OCI-LY3 (cell line): ENCODE measurements at regions not wholly inside any gene's neighbourhood (a gene's known extent, or its start where the extent isn't known, plus 50 kb on each side); places are given as distances from the start of the nearest gene placed in this dataset.

ENCODE experiments used
- H2AFZ ChIP-seq: fragments of 200-600, 300-600 bp; shearing (Covaris generic); 2 replicates; pipeline ENCODE4 v1.6.0; 2014; ENCODE audit warnings: antibody characterized with exemption, low read depth, low read length
- H3K27ac ChIP-seq: fragments of 200-600, 300-600 bp; sonication (generic); 2 replicates; pipeline ENCODE4 v1.5.1; 2014; ENCODE audit warnings: mild to moderate bottlenecking, low read length, moderate library complexity, mixed read lengths
- H3K27me3 ChIP-seq: fragments of 200-600, 300-600 bp; sonication (generic); 2 replicates; pipeline ENCODE4 v1.6.1; 2014; ENCODE audit warnings: low read depth, low read length, mixed read lengths
- H3K36me3 ChIP-seq: fragments of 200-600, 300-600 bp; sonication (generic); replicated peaks from 2 replicates; pipeline ENCODE3; 2014; ENCODE audit warnings: low read depth, low read length, mixed read lengths
- H3K4me1 ChIP-seq: fragments of 300-600, 200-600 bp; sonication (generic); 2 replicates; pipeline ENCODE4 v1.6.1; 2014; ENCODE audit warnings: low read length, mixed read lengths
- H3K4me2 ChIP-seq: fragments of 200-600, 300-600 bp; sonication (generic); 2 replicates; pipeline ENCODE4 v1.6.1; 2014; ENCODE audit warnings: low read length, mixed read lengths
- H3K4me3 ChIP-seq: fragments of 300-600, 200-600 bp; sonication (generic); 2 replicates; pipeline ENCODE4 v1.5.1; 2014; ENCODE audit warnings: antibody characterized with exemption, mild to moderate bottlenecking, low read length, moderate library complexity
- H3K79me2 ChIP-seq: fragments of 300-600, 200-600 bp; shearing (Covaris generic); 2 replicates; pipeline ENCODE4 v1.6.1; 2014; ENCODE audit warnings: mild to moderate bottlenecking, low read length, mixed read lengths
- H3K9ac ChIP-seq: fragments of 300-600, 200-600 bp; shearing (Covaris generic); 2 replicates; pipeline ENCODE4 v1.6.0; 2014; ENCODE audit warnings: mild to moderate bottlenecking, low read length, moderate library complexity
- H3K9me3 ChIP-seq: fragments of 200-600, 300-600 bp; shearing (Covaris generic); 2 replicates; pipeline ENCODE4 v1.6.1; 2014; ENCODE audit warnings: low read length, mixed read lengths; ENCODE audit not compliant: insufficient read depth
- H4K20me1 ChIP-seq: fragments of 200-600, 300-600 bp; sonication (generic); 2 replicates; pipeline ENCODE4 v1.6.1; 2016; ENCODE audit warnings: low read length, mixed read lengths; ENCODE audit not compliant: insufficient read depth
- EZH2phosphoT487 ChIP-seq: fragments of 200-600 bp; shearing (Covaris generic); IDR thresholded peaks from 2 replicates; pipeline ENCODE4 v1.6.1; 2018; ENCODE audit warnings: antibody characterized with exemption, mixed run types, low read depth
- TF ChIP-seq, protein P1 (sequence below): fragments of 200-600, 300-600 bp; sonication (generic); IDR thresholded peaks from 2 replicates; pipeline ENCODE4 v1.5.1; 2014; ENCODE audit warnings: antibody characterized with exemption, low read length, low read depth

DNA sequence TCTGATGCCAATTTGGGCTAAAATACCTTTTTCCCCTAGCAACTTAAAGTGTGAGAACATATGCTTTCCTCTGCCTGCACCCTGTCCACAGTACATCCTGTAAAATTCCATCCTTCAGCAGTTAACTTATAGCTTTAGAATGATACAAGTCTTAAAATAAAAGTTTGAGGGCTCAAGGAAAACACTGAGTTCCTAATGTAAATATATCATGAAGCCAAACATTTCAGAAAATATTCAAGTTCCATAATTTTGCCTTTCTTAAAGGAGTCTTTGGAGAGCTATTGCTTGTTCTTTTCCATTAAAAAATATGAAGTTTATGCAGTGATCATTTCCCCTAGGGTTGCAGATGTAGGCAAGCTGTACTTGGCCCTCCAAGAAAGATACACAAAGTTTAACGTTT, 303.8 kb downstream of the COL12A1 start:
- H3K4me2 ChIP-seq = no peak overlapping the region
- TF ChIP-seq, protein P1, sequence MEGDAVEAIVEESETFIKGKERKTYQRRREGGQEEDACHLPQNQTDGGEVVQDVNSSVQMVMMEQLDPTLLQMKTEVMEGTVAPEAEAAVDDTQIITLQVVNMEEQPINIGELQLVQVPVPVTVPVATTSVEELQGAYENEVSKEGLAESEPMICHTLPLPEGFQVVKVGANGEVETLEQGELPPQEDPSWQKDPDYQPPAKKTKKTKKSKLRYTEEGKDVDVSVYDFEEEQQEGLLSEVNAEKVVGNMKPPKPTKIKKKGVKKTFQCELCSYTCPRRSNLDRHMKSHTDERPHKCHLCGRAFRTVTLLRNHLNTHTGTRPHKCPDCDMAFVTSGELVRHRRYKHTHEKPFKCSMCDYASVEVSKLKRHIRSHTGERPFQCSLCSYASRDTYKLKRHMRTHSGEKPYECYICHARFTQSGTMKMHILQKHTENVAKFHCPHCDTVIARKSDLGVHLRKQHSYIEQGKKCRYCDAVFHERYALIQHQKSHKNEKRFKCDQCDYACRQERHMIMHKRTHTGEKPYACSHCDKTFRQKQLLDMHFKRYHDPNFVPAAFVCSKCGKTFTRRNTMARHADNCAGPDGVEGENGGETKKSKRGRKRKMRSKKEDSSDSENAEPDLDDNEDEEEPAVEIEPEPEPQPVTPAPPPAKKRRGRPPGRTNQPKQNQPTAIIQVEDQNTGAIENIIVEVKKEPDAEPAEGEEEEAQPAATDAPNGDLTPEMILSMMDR = no peak
- TF ChIP-seq EZH2phosphoT487 = no peak
- H3K4me3 ChIP-seq = no peak overlapping the region
- no peaks in the 10 kb centered on the region for H4K20me1 ChIP-seq
- no peak overlapping the region for H3K9ac ChIP-seq
- no peaks in the 10 kb centered on the region for H3K4me1 ChIP-seq
- peaks cover 13% of the 10 kb centered on the region; the same call in 1 of the 2 replicates for H3K9me3 ChIP-seq
- no peak overlapping the region for H3K27ac ChIP-seq
- no peaks in the 10 kb centered on the region for H3K36me3 ChIP-seq
- H3K27me3 ChIP-seq = no peaks in the 10 kb centered on the region
- H3K79me2 ChIP-seq = no peaks in the 10 kb centered on the region
- H2AFZ ChIP-seq = no peak overlapping the region

GRCh38 chr6:74901576-74901975, 304.3 kb downstream of the COL12A1 start:
- Histone ChIP-seq H3K9ac (no peak overlapping the region), H3K79me2 (no peaks in the 10 kb centered on the region), H3K27ac (no peak overlapping the region), H3K27me3 (no peaks in the 10 kb centered on the region), H2AFZ (no peak overlapping the region), H3K9me3 (peaks cover 13% of the 10 kb centered on the region; the same call in 1 of the 2 replicates), H3K4me2 (no peak overlapping the region), H3K4me1 (no peaks in the 10 kb centered on the region), H3K36me3 (no peaks in the 10 kb centered on the region), H4K20me1 (no peaks in the 10 kb centered on the region), H3K4me3 (no peak overlapping the region)
- TF ChIP-seq EZH2phosphoT487 = no peak
- TF ChIP-seq, protein P1 = no peak

DNA sequence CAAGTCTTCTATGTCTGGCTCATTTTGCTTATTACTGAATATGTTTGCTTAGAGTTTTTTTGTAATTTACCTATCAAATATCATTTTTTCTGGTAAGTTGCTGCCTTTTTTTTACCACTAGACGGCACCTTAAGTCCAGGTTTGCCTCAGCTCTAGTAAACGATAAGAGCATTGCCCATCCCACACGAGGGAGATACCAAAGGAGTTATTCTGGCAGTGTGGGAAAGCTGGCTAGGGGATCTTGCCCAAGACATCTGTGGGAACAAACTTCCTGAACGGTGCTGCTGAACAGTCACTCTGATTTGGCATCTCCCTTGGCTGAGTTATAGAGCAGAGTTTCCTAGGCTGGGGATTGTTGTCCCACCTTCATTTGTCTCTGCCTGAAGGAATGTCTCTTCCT, 306.4 kb downstream of the COL12A1 start:
- H3K36me3 ChIP-seq = no peaks in the 10 kb centered on the region
- no peak overlapping the region for H3K9ac ChIP-seq
- peaks cover 13% of the 10 kb centered on the region; the same call in 1 of the 2 replicates for H3K9me3 ChIP-seq
- H3K27me3 ChIP-seq = no peaks in the 10 kb centered on the region
- no peak overlapping the region for H3K4me3 ChIP-seq
- no peak overlapping the region for H3K27ac ChIP-seq
- H2AFZ ChIP-seq = no peak overlapping the region
- H4K20me1 ChIP-seq = no peaks in the 10 kb centered on the region
- H3K79me2 ChIP-seq = no peaks in the 10 kb centered on the region
- H3K4me1 ChIP-seq = no peaks in the 10 kb centered on the region
- no peak for TF ChIP-seq EZH2phosphoT487
- TF ChIP-seq, protein P1 = peak; percentile 30
- no peak overlapping the region for H3K4me2 ChIP-seq

GRCh38 chr6:74892091-74892490, 313.8 kb downstream of the COL12A1 start:
- TF ChIP-seq, protein P1 = no peak
- no peak for TF ChIP-seq EZH2phosphoT487
- no peak overlapping the region for H3K4me2 ChIP-seq

More at GRCh38 chr6:74892091-74892490, 313.8 kb downstream of the COL12A1 start:
- H3K9ac ChIP-seq = no peak overlapping the region
- no peaks in the 10 kb centered on the region for H3K9me3 ChIP-seq
- H3K79me2 ChIP-seq = no peaks in the 10 kb centered on the region
- no peaks in the 10 kb centered on the region for H3K27me3 ChIP-seq
- no peak overlapping the region for H2AFZ ChIP-seq
- peaks cover 6% of the 10 kb centered on the region; the same call in 1 of the 2 replicates for H3K4me1 ChIP-seq
- no peaks in the 10 kb centered on the region for H4K20me1 ChIP-seq
- no peaks in the 10 kb centered on the region for H3K36me3 ChIP-seq
- no peak overlapping the region for H3K27ac ChIP-seq
- H3K4me3 ChIP-seq = no peak overlapping the region
